ENCODE measurements at regions not wholly inside any gene's neighbourhood (a gene's known extent, or its start where the extent isn't known, plus 50 kb on each side); places are given as distances from the start of the nearest gene placed in this dataset.

GRCh38 chr7:46480619-46481018 is 559.5 kb upstream of the IGFBP3 start:
- Histone ChIP-seq H2BK5ac (ENCODE audit: low read depth, low read length, poor library complexity, severe bottlenecking) (no peak overlapping the region), H2AFZ (replicated peaks; ENCODE audit: low read length, poor library complexity) (no peak overlapping the region), H3K4me1 (ENCODE audit: control insufficient read depth, insufficient read depth, low read length) (peaks cover 7% of the 10 kb centered on the region), H3K36me3 (ENCODE audit: control insufficient read depth, insufficient read depth, low read length) (no peaks in the 10 kb centered on the region), H2BK15ac (ENCODE audit: low read depth, low read length) (0 out of 3 replicates have a peak overlapping the region, but pooled peaks have one; percentile 26), H3K23ac (ENCODE audit: low read depth, low read length) (no peak overlapping the region), H3K9me1 (ENCODE audit: insufficient read depth, low read length) (peaks cover 6% of the 10 kb centered on the region), H4K20me1 (ENCODE audit: insufficient read depth, low read length) (no peaks in the 10 kb centered on the region), H2AK9ac (replicated peaks; ENCODE audit: low read depth, low read length, poor library complexity) (no peak overlapping the region), H3K9ac (ENCODE audit: low read depth, low read length) (no peak overlapping the region), H3K56ac (ENCODE audit: extremely low read depth, insufficient read depth, low read length) (no peak overlapping the region), H3K27ac (ENCODE audit: insufficient read depth, low read length) (no peak overlapping the region), H3K4me2 (ENCODE audit: low read depth, low read length) (no peak overlapping the region), H3K4me3 (ENCODE audit: insufficient read depth, low read depth, low read length) (no peak overlapping the region), H3K14ac (replicated peaks; ENCODE audit: low read depth, low read length) (no peak overlapping the region), H4K91ac (ENCODE audit: insufficient read depth, low read depth, low read length) (no peak overlapping the region), H2AK5ac (ENCODE audit: low read depth, low read length) (no peak overlapping the region), H3K79me1 (ENCODE audit: low read depth in 1 of 2, low read length in 2 of 2) (no peaks in the 10 kb centered on the region), H3K18ac (ENCODE audit: low read depth, low read length) (no peak overlapping the region), H2BK120ac (ENCODE audit: low read depth, low read length) (no peak overlapping the region), H4K8ac (ENCODE audit: low read depth in 2 of 2, low read length in 2 of 2) (no peak overlapping the region), H4K5ac (ENCODE audit: low read depth, low read length) (no peak overlapping the region), H3K4ac (ENCODE audit: low read depth, low read length) (no peak overlapping the region; the same call in 1 of the 2 replicates), H3K27me3 (ENCODE audit: control insufficient read depth, insufficient read depth, low read length) (no peaks in the 10 kb centered on the region; the same call in 1 of the 2 replicates), H3K9me3 (ENCODE audit: control insufficient read depth, insufficient read depth, low read length) (no peaks in the 10 kb centered on the region), H2BK20ac (ENCODE audit: low read depth, low read length) (no peak overlapping the region)
- intact Hi-C loops (cut with micrococcal nuclease) = loop anchor here (10.0 kb wide), 1 partner anchor 604 kb away; no protein-coding TSS in a partner anchor
- no peak for TF ChIP-seq POLR2A (IDR thresholded peaks at IDR 0.05; ENCODE audit: low read depth, low read length)
- TF ChIP-seq RCOR1 (IDR thresholded peaks at IDR 0.05; ENCODE audit: insufficient replicate concordance, low read length) = no peak
- TF ChIP-seq MXI1 (IDR thresholded peaks at IDR 0.05; ENCODE audit: borderline replicate concordance, low read depth, low read length) = no peak
- TF ChIP-seq RAD21 (IDR thresholded peaks at IDR 0.05; ENCODE audit: low read length) = no peak
- TF ChIP-seq NFE2L2 (IDR thresholded peaks at IDR 0.05; ENCODE audit: low read depth, low read length) = no peak
- no peak for TF ChIP-seq CEBPB (IDR thresholded peaks at IDR 0.05; ENCODE audit: low read depth, low read length)
- no peak for TF ChIP-seq RFX5 (IDR thresholded peaks at IDR 0.05; ENCODE audit: low read depth, low read length)
- TF ChIP-seq MAZ (IDR thresholded peaks at IDR 0.05; ENCODE audit: borderline replicate concordance, low read depth, low read length) = no peak
- no peak for TF ChIP-seq USF2 (IDR thresholded peaks at IDR 0.05; ENCODE audit: low read depth, low read length)
- TF ChIP-seq FOS (IDR thresholded peaks at IDR 0.05; ENCODE audit: low read depth, low read length) = no peak
- TF ChIP-seq, protein P1, sequence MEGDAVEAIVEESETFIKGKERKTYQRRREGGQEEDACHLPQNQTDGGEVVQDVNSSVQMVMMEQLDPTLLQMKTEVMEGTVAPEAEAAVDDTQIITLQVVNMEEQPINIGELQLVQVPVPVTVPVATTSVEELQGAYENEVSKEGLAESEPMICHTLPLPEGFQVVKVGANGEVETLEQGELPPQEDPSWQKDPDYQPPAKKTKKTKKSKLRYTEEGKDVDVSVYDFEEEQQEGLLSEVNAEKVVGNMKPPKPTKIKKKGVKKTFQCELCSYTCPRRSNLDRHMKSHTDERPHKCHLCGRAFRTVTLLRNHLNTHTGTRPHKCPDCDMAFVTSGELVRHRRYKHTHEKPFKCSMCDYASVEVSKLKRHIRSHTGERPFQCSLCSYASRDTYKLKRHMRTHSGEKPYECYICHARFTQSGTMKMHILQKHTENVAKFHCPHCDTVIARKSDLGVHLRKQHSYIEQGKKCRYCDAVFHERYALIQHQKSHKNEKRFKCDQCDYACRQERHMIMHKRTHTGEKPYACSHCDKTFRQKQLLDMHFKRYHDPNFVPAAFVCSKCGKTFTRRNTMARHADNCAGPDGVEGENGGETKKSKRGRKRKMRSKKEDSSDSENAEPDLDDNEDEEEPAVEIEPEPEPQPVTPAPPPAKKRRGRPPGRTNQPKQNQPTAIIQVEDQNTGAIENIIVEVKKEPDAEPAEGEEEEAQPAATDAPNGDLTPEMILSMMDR (conservative IDR thresholded peaks at IDR 0.05; ENCODE audit: low read depth, low read length) = no peak
- no peak for TF ChIP-seq CHD1 (IDR thresholded peaks at IDR 0.05; ENCODE audit: low read depth, low read length)
- TF ChIP-seq MAFK (IDR thresholded peaks at IDR 0.05; ENCODE audit: low read depth, low read length) = no peak
- no peak for TF ChIP-seq SMC3 (IDR thresholded peaks at IDR 0.05; ENCODE audit: low read depth, low read length)
- no peak for TF ChIP-seq BHLHE40 (IDR thresholded peaks at IDR 0.05; ENCODE audit: low read depth, low read length)
- no peak for TF ChIP-seq ELK1 (IDR thresholded peaks at IDR 0.05; ENCODE audit: borderline replicate concordance, low read depth, low read length)
- WGBS, 2 experiments (ENCODE audit: extremely low coverage in 2 of 2, insufficient read length in 1 of 2) = no CpG with 5 or more reads among the region's 2 CpGs
- ChIA-PET CTCF (no interaction called here), POLR2A (ENCODE audit: unreplicated experiment) (no interaction called here)
- no TSS peak for BruUV-seq (replicated peaks)
- dilution Hi-C loops (cut with HindIII; ENCODE audit: low sequenced_read_pairs, unreplicated experiment) = no loop called here
- no peak for ATAC-seq (ENCODE audit: low read depth)
- in situ Hi-C loops (cut with MboI; ENCODE audit: low sequenced_read_pairs) = no loop called here
- DNase-seq = no peak

Data from IMR-90 (cell line).